Endometrium (tissue), 2 donors: ENCODE measurements at regions not wholly inside any gene's neighbourhood (a gene's known extent, or its start where the extent isn't known, plus 50 kb on each side); places are given as distances from the start of the nearest gene placed in this dataset.
"Not testable (repeated sequence)": the region's sequence is repeated elsewhere in the genome, so short reads cannot be mapped to it uniquely, and the experiment has no call there.

Experiments
- FAIRE-seq: peaks from 2 replicates; lab custom pipeline; 2012; peaks lifted over from hg19 to GRCh38; lab: Jason Lieb, UNC
- donor health status: control.
- donor health status: control.

DNA sequence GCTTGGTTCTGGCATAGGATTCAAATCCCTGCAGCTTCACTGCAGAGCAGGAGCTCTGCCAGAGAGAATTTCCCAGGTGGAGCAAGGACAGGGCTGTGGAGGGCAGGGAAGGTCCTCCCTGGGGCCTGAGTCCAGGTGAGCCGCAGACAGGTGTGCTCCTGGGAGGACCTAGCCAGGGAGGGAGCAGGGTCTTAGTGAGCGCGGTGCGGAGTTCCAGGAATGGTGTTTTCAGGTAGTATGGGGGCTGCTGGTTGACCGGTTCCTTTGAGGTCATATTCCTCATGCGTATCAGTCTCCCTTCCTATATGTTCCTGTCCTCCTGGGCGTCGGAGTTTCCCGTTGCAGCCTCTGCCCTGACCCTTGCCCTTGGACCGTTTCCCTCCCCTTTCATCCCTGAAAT, 813.3 kb downstream of the KCNJ18 start:
- FAIRE-seq = no peak

DNA sequence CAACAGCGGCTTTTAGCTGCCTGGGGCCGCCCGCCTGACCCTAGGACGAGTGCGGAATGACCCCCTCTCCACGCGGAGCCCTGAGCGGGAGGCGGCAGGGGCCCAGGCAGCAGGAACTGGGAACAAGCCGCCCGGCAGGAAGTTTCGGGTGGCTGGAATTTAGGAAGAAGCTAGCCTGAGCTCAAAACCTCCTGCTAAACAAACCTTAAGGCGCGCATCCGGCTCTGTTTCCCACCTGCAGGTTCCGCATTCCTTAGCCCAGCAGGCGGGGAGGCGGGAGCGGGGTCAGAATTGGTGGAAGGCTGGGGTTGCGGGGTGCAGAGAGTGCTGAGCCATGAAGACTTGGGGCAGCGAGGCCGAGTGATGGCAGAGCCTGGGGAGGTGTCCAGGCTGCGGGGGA, 813.9 kb downstream of the KCNJ18 start:
- no peak for FAIRE-seq

DNA sequence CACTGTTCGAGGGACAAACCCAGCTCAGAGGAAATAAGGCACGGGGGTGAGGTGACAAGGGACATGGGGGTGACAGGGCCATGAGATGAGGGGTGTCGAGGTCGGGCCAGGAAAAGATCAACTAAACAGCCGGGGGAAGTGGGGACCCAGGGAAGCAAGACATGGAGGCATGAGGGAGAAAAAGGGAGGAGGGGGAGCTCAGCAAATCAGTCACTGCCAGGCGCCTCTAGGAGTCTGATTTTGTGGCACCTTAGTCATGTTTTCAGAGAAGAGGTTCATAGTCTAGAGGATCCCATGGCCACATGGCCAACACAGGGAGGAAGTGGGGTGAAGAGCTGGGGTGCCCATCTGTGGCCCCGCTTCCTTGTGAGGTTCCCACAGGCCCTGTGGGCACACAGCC, 814.5 kb downstream of the KCNJ18 start:
- FAIRE-seq = no peak

DNA sequence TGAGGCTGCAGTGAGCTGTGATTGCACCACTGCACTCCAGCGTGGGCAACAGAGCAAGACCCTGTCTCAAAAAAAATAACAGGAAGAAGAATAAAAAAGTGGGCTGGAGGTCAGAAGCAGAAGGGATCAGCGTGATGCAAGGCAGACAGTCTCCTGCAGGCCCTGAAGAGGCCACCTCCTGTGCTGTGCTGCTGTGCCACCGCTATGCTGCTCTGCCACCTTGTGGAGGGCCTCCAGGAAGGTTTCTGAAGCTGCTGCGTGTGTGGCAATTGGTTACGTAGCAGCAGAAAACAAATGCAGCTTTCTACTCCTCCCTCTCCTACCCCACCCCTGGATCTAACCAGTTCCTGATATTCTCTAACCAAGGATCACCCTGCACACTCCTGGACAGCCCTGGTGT, 815.5 kb downstream of the KCNJ18 start:
- FAIRE-seq = no peak

DNA sequence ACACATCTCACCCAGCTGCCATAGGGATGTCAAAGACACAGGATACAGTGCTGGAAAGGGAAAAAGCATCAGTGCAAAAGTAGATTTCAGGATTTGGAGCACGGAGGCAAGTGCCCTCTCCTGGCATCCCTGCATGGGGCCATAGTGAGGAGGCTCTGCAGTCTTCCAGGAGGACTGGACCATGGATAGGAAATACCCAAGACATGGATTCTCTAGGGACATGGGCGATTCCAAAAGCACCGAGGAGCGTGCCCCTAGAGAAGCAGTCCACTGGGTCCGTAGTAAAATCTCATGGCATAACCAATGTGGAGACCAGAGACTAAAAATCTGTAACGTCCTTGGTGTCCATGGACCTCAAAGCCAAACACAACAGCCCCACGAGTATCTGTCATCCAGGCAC, 818.2 kb downstream of the KCNJ18 start:
- FAIRE-seq = no peak

DNA sequence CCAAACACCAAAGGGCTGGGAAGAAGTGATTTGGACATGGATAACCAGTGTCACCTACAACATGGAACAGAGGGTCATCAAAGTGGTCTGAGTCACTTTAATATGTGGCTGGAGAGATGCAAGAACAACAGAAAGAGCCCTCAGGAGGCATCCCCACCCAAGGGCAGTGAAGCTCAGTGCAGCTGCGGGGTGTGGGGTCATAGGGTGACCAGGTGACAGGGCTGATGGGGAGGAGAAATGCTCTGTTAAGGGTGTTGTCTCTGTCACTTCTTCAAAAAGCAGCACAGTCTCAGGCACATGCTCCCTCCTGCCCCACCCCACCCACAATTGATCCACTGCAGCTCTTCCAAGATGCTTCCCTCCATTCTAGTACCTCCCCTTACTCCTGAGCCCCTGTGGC, 819.1 kb downstream of the KCNJ18 start:
- FAIRE-seq = no peak

DNA sequence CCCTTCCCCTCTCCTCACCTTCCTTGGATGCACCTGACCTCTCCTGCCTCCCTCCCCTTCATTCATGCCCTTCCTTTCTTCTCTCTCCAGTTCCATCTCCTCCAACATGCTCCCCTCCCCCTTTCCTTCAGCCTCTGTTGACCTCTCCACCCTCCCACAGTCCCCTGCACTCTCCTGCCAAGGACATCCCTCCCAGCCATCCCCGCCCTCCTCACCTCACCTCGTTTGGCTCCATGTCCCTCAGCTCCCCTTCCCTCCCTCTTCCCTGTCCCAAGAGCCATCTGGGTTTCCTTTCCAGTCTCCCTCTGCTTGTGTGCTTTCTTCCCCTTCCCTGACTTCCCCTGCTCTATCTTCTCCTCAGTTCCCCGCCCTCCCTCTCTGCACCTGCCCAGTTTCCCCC, 819.7 kb downstream of the KCNJ18 start:
- no peak for FAIRE-seq

DNA sequence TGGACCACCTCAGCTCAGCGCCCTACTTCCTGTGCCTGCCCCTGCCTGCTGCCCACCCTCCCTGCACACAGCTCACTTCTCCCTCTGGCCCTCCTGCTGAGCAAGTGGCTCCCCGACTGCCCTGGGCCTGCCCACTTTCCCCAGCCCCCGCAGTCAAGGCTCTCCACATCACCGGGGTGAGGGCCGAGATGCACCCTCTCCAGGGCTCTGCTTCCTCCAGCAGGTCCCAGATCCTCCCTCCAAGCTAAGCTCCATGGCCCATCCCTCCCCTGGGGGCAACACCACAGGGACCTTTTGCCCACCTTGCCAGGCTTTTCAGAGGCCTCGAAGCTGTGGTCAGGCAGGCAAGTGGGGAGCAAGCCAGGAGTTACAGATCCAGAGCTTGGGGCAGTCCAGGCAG, 820.2 kb downstream of the KCNJ18 start:
- FAIRE-seq = no peak

DNA sequence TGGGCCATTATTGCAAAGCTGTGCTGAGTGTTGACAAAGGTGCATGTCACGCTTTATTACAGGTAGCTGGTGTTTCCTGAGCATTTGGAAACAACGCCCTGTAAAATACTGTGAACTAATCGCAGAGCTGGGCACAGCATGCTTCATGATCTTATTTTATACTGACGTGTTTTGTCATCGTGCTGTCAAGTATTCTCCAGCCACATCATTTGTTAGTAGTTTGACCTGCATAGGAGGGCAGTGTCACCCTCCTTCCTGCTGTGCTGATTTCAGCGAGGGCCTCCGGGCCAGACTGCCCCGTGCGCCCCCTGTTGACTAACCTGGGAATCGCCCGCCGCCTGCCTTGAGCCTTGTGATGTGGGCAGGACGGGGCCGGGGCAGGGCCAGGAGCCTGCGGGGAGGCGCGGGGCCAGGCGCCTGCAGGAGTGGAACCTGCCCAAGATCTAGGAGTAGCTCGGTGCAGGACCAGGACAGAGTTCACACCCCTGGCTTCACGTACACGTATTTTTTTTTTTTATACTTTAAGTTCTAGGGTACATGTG, 820.7 kb downstream of the KCNJ18 start:
- FAIRE-seq = no peak

DNA sequence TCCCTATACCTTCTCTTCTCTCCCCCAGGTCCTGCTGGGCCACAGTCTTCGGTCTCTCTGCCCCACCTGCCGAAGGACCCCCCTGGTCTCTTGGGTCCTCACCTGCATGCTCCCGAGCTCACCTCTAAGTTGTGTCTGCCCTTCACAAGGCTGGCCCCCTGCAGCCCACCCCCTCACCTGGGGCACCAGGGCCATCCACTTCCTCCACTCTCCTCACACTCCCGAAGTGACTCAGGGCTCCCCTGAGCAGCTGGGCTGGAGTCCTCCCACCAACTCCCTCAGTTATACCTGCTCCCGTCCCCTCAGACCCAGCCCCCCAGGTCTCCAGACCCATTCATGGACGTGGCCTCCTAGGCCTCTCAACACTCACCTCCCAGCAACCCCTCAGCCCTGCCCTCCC, 822.0 kb downstream of the KCNJ18 start:
- no peak for FAIRE-seq

DNA sequence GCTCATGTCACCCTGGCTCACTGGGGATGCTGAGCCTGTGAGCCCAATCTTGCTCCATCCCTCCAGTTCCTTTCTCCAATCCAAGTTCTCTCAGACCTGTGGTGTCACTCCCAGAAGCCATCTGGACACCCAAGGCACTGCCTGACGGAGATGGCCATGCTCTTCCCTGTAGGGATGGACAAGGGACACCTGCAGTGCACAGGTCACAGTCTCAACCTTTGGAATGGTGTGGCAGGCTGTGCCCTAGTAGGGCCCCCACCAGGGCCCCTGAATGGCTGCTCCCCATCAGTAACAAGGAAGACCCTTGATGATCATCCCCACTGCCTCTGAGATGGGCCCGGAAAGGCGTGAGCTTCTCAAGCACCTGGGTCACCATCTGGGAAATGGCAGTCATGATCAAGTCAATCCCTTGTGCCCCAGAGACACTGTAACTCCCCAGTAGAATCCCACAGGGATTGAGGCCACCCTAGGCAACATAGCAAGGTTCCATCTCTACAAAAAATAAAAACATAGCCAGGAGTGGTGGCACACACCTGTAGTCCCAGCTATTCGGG, 822.5 kb downstream of the KCNJ18 start:
- no peak for FAIRE-seq

DNA sequence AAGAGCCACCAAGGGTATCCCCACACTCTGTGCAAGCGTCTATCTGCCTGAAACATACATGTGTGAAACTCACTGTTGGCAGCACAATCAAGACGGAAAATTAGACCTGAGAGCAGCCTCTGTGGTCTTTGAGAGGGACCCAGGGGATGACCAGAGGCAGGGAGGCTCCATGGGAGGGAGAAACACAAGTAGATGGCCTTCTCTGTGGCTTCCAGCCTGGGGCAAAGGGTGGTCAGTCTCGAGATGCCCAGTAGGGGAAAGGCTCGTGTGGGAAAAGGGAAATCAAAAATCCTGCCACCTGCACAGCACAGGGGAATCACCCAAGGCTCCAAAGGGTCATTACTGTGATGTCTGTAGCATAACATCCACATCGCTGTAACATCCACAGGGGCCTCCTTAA, 823.3 kb downstream of the KCNJ18 start:
- no peak for FAIRE-seq

DNA sequence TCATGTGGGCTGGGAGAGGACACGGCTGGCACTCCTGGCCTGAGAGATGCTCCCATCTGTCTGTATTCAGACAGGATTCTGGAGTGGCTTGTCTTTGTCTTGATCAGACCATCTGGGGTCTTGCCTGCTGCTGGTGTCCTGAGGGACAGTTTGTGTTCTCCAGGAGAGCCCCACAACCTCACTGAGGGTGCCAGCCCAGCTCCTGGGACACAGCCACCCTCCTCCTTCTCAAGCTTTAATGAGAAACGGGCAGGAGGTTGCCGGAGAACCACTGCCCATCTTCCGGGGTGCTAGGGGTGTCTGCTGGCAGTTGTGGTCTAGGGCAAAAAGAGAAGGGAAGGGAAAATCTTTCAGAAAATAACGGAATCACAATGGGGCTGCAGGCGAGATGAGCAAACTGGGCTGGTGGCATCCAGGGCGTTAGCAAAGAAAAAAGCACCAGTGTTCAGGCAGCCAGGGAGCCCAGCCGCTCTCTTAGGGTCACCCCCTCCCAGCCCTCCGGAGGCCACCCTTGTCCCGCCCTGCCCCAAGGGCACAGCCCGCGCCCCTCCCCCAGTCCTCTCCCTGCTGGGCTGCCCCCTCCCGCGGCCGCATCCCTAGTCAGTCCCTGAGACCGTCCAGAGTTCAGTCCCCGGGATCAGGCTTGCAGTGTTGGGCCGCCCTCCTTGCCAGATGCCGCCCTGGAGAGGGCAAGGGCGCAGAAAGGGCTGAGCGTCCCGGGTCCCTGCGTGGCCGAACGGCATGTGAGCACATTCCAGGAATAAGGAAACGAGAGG, 824.7 kb downstream of the KCNJ18 start:
- no peak for FAIRE-seq

DNA sequence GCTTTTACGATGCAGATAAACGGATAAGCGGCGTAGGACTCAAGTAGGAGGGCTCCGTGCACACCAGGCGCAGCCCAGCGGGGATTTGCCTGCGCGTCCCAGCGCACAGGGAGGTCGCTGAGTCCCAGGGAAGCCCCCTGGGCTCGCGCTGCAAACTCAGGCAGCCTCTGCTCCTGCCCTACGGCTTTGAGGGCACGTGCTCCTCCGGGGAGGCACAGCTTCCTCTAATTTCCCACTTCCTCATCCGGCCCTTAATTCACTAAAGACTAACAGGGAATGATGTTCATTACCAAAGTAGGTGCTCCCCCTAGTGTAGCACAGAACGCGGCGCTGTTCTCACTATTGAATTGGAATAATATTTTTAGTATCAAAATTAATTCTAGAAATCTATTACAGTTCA, 825.4 kb downstream of the KCNJ18 start:
- FAIRE-seq = no peak

DNA sequence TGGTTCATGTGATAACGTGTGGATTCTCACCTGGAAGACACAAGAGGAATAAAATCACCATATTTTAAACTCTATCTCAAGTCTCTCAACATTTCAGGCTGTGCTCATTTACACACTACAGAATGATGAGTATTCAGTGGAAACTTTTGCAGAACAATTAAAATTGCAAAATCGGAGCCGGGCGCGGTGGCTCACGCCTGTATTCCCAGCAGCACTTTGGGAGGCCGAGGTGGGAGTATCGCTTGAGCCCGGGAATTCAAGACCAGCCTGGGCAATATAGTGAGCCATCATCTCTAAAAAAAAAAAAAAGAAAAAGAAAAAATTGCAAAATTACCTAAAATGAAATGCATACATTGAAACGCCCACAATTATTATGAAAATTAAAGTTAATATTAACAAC, 825.9 kb downstream of the KCNJ18 start:
- no peak for FAIRE-seq

DNA sequence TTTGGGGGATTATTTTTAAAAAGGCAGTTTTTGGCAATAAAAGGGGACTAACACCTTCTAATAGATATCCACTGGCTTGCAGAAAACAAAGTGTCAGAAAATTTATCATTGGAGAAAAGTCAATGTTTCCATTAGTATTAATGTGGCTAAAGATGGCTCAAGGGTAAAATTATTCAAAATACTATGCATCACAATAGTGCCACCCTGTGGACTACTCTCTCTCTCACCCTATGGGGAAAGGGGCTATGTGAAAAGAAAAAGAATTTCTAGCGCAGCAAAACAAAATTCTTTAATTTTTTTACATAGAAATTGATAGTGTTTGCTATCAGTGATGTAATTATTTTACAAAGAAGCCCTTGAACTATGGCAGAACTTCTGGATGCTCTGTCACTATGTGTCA, 856.5 kb downstream of the KCNJ18 start:
- not testable (repeated sequence) for FAIRE-seq

DNA sequence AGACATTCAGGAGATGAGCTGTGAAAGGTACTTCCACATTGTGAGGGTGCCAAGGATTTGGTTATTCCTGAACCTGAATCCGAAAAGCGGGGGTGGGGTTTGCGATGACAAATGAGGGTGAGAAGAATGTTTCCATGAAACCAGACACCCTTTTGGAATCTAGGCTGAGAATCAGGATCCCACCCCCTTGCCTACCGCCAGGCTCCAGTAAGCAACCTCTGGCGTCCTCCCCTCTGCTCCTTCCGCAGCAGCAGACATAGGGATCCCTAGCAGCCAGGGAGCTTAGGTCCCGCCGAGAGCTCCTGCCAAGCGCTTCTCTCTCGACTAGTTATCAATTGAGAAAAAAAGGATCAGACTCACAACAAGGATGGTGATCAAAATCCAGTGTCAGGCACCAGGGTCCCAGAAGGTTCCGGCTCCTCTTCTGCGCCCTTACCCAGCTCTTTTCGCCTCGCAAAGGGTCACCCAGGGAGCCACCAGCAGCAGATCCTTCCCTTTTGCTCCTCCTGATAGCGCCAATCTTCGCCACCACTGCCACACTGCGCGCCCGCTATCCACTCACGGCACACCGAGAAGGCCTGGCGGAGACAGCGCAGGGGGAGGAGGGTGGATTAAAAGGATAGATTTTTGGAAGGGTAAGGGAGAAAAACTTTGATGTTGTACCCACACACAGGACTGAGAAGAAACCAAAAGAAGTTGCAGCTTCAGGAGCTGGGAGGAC, 859.5 kb downstream of the KCNJ18 start:
- FAIRE-seq = not testable (repeated sequence)

DNA sequence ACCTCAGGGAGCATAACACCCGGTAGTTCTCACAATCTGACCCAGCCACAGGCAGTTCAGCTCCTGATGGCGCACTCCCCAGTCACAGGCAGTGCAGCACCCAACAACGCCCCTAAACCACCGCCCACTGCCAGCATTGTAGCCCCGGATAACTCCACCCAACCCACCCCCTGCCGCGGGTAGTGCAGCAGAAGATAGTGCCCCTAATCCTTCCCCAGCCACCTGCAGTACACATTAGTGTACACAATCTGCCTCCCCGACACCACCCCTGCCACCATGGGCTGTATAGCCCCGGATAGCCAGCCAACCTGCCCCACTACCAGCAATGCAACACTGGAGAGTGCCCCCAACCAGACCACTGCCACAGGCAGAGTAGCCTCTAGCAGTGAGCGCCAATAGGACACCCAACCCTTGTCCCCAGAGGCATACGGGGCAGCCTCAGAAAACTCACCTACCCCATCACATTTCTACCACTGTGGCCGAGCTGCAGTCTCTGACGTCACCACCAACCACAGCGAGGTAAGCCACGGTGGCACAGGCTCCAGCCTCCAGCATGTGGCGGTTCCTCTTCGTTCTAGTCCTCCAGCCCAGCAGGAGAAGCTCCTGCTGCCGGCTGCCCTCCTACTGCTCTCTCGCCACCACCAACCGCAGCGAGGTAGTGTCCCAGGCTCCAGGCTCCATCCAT, 877.3 kb downstream of the KCNJ18 start:
- no peak for FAIRE-seq

DNA sequence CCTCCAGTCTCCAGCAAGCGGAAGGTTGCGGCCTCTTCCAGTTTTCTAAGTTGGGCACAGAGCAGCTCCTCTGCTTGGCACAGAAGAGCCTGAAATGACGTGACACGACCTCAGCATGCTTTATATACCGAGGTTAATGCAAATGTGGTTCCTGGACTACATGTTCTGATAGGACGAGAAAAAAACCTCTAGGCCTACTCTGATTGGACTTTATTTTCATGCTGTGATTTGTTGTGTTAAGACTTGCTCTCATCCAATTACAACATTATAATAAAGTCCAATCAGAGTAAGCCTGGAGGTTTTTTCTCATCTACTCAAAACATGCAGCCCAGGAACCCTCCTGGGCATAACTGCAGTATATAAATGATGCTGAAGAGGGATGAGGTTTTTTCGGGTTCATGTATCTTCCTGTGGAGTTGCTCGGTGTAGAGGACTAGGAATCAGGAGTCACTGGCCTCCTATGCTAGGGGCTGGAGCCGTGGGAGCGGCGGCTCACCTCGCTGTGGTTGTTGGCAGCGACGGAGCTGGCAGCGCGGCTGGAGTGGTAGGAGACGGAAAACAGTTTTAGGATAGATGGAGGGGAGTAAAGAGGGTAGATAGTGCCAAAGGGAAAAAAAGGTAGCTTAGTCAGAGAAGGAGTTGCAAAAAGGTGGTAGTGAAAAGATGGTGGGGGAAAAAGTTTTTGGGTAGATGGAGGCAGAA, 878.0 kb downstream of the KCNJ18 start:
- no peak for FAIRE-seq

DNA sequence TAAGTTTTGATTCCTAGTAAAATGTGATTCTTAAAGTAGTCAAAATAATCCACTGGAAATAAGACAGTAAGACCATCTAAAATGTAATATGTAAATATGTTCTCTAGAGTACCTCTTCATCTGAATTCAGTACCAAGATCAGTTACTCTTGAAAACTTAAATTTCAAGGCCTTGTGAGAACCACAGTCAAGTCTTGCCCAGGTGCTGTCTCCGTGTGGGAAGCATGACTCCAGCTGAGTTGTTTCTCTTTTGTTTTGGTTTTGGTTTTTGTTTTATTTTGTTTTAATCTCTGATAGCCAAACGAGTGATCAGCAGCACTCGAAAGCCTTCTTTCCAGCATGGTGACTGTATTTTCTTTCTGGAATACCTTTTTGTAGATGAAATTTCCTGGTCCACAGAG, 907.0 kb downstream of the KCNJ18 start:
- FAIRE-seq = no peak

DNA sequence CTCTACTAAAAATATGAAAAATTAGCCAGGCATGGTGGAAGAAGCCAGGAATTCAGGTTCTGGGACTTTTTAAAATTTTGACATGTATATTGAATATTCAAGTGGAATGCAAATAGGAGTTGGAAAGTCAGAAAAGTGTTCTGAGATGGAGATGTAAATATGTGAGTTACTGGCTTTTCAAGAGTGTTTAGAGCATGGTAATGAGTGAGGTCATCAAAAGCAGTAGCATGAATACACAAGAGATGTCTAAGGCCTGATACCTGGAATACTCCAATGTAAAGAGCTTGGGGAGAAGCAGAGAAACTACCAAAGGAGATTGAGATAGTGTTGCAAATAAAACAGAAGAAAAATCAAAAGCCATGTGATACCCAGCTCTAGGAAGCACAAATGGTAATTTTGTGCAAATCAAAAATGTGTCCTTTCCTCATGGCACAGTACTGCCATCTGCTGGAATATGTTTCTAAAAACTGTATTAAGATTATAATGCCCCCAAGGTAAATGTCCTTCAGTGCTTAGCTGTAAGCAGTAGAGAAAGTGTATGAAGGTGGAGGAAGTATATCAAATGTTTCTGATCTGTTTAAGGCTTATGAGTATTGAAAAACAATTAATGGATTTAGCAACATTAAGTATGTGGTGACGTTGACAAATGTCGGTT, 908.4 kb downstream of the KCNJ18 start:
- FAIRE-seq = no peak
